ENCODE measurements at regions not wholly inside any gene's neighbourhood (a gene's known extent, or its start where the extent isn't known, plus 50 kb on each side); places are given as distances from the start of the nearest gene placed in this dataset.

GRCh38 chr13:42398533-42398932, 126.6 kb downstream of the AKAP11 start:
- H3K79me1 ChIP-seq (ENCODE audit: low read depth, low read length): no peaks in the 10 kb centered on the region
- no peaks in the 10 kb centered on the region for H3K23me2 ChIP-seq (ENCODE audit: low read depth, low read length)
- H2BK120ac ChIP-seq (replicated peaks; ENCODE audit: low read depth, low read length): no peak overlapping the region
- H2BK12ac ChIP-seq (ENCODE audit: low read depth, low read length): no peak overlapping the region
- peak overlapping the region; percentile 25; the same call in 1 of the 2 replicates for H2BK15ac ChIP-seq (ENCODE audit: low read length)
- H3K4me2 ChIP-seq (ENCODE audit: insufficient read depth in 1 of 2, low read depth in 2 of 2, low read length in 2 of 2): no peak overlapping the region
- H4K91ac ChIP-seq (replicated peaks; ENCODE audit: insufficient read length, low read length): no peak overlapping the region
- ChIA-PET POLR2A (ENCODE audit: partially characterized antibody) (no interaction called here), CTCF (ENCODE audit: partially characterized antibody) (interaction anchor here (0.7 to 1.6 kb wide), 2 partner anchors 10 to 15 kb away, joined by 3 to 4 read pairs; no protein-coding TSS in a partner anchor)
- H3K4me3 ChIP-seq (ENCODE audit: extremely low read depth in 1 of 4, insufficient read depth in 2 of 4, low read depth in 3 of 4, low read length in 4 of 4): no peak overlapping the region
- no peaks in the 10 kb centered on the region for H3K36me3 ChIP-seq (ENCODE audit: control insufficient read depth in 2 of 4, insufficient read depth in 4 of 4, low read length in 3 of 4)
- H3K9me3 ChIP-seq (ENCODE audit: insufficient read depth in 2 of 2, low read depth in 1 of 2, low read length in 1 of 2): no peaks in the 10 kb centered on the region; a peak in 1 of 4 replicates
- no peak overlapping the region for H2BK20ac ChIP-seq (ENCODE audit: low read length)
- H3K9ac ChIP-seq (replicated peaks in 1 of 4; ENCODE audit: extremely low read depth in 1 of 4, low read depth in 3 of 4, low read length in 3 of 4): no peak overlapping the region
- DNase-seq (ENCODE audit: low read depth in 1 of 2, low spot score in 2 of 2) (no peak), FAIRE-seq (no peak)
- H3K79me2 ChIP-seq (ENCODE audit: control insufficient read depth in 1 of 2, insufficient read depth in 2 of 2, low read length in 2 of 2): no peaks in the 10 kb centered on the region
- H3K23ac ChIP-seq (ENCODE audit: insufficient read length): no peak overlapping the region
- no peak overlapping the region for H2BK5ac ChIP-seq (ENCODE audit: low read depth, low read length)
- H3K27ac ChIP-seq (ENCODE audit: low read depth, low read length): no peak overlapping the region
- no peak overlapping the region for H4K8ac ChIP-seq (ENCODE audit: extremely low read depth, insufficient read depth, low read length)
- H3K4me1 ChIP-seq (replicated peaks in 1 of 4; ENCODE audit: control insufficient read depth in 3 of 4, insufficient read depth in 4 of 4, low read length in 3 of 4): no peaks in the 10 kb centered on the region
- no peak overlapping the region for H3K14ac ChIP-seq (ENCODE audit: insufficient read length)
- no peaks in the 10 kb centered on the region for H4K20me1 ChIP-seq (replicated peaks in 1 of 2; ENCODE audit: control insufficient read depth in 1 of 2, insufficient read depth in 2 of 2, low read length in 2 of 2)
- no peak overlapping the region for H3K18ac ChIP-seq (ENCODE audit: extremely low read depth, low read length)
- H3K4ac ChIP-seq (replicated peaks; ENCODE audit: insufficient read length, low read depth, low read length): no peak overlapping the region
- peak overlapping the region; percentile 42; the same call in 1 of the 2 replicates for H2AFZ ChIP-seq (ENCODE audit: low read length)
- WGBS, 2 experiments (ENCODE audit: extremely low coverage in 1 of 2, insufficient coverage in 1 of 2, insufficient read length in 1 of 2, insufficient replicate concordance in 2 of 2, low coverage in 1 of 2, low lambda C conversion rate in 2 of 2, missing lambda C conversion rate in 1 of 2): 87% methylated on average over 4 of the region's 4 CpGs; no CpG with 5 or more reads in 1 of the 2 experiments
- no peak overlapping the region for H2AK5ac ChIP-seq (ENCODE audit: low read depth, low read length)
- no peak overlapping the region for H4K5ac ChIP-seq (ENCODE audit: insufficient read length, low read depth, low read length)
- no peak overlapping the region for H3K56ac ChIP-seq (replicated peaks; ENCODE audit: insufficient read length, low read depth, low read length)
- no peaks in the 10 kb centered on the region for H3K27me3 ChIP-seq (replicated peaks in 1 of 4; ENCODE audit: control insufficient read depth in 3 of 4, extremely low read depth in 1 of 4, insufficient read depth in 3 of 4, low read length in 3 of 4)
- TF ChIP-seq BACH1 (IDR thresholded peaks at IDR 0.05; ENCODE audit: low read length) (no peak), SAP30 (IDR thresholded peaks at IDR 0.05; ENCODE audit: insufficient read depth, insufficient replicate concordance, low read length) (no peak), CBX5 (IDR thresholded peaks at IDR 0.05; ENCODE audit: low read depth, low read length) (no peak), SIRT6 (IDR thresholded peaks at IDR 0.05; ENCODE audit: low read length) (no peak), EZH2 (IDR thresholded peaks at IDR 0.05; ENCODE audit: low read depth, low read length, severe bottlenecking) (no peak), EP300 (IDR thresholded peaks at IDR 0.05; ENCODE audit: borderline replicate concordance in 1 of 2, low read depth in 2 of 2, low read length in 2 of 2) (no peak), RNF2 (IDR thresholded peaks at IDR 0.05; ENCODE audit: borderline replicate concordance, low read depth, low read length, missing control alignments, poor library complexity, severe bottlenecking) (no peak), CTCF (IDR thresholded peaks at IDR 0.05; ENCODE audit: control extremely low read depth in 1 of 3, insufficient read depth in 1 of 3, low read depth in 1 of 3, low read length in 3 of 3) (no peak), TCF12 (IDR thresholded peaks at IDR 0.05; ENCODE audit: low read depth, low read length) (no peak), MAX (IDR thresholded peaks at IDR 0.05) (no peak)

Data from H1 (cell line).